SKM-1 (cell line): ENCODE measurements at regions not wholly inside any gene's neighbourhood (a gene's known extent, or its start where the extent isn't known, plus 50 kb on each side); places are given as distances from the start of the nearest gene placed in this dataset.
"Not testable (repeated sequence)": the region's sequence is repeated elsewhere in the genome, so short reads cannot be mapped to it uniquely, and the experiment has no call there.

Source experiments
- DNase-seq: peaks from one replicate; lab custom pipeline; 2025; ENCODE audit not compliant: unreplicated experiment; lab: John Stamatoyannopoulos, UW

DNA sequence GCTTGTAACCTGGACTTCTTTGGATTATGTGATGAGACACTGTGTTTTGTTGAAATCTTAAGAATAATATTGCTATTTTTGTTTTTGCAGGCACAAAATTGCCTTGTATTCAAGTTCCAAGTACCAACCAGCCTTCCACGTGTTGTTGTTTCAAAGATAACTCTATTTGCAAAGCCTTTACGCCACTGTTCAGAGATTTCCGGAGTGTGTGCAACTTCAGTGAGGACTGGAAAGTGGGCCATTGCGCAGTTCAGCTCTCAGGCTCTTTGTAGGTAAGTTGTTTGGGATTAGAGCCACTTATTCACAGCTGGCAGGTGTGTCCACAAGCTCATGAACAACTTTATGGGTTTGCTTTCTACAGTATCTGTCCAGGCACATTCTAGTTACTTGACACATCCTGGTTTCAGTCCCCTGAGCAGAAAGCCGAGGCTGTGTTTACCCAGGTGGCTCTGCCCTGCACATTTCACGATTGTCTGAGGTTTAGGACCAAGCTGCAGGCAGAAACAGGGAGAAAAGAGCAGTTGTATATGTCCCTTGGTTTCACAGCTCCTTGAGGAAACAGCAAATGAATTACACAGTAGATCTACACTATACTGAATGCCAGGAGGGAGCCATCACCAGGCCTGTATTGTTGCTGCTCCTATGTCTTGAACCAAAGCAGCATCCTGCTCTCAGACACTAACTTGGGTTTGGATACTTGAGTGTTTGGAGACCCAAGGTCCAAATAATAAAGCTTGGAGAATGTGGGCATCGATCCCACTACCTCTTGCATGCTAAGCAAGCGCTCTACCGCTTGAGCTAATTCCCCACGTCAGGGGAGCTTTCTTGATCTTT, 136.1 kb upstream of the ZNF322 start:
- DNase-seq, result not testable (repeated sequence)

DNA sequence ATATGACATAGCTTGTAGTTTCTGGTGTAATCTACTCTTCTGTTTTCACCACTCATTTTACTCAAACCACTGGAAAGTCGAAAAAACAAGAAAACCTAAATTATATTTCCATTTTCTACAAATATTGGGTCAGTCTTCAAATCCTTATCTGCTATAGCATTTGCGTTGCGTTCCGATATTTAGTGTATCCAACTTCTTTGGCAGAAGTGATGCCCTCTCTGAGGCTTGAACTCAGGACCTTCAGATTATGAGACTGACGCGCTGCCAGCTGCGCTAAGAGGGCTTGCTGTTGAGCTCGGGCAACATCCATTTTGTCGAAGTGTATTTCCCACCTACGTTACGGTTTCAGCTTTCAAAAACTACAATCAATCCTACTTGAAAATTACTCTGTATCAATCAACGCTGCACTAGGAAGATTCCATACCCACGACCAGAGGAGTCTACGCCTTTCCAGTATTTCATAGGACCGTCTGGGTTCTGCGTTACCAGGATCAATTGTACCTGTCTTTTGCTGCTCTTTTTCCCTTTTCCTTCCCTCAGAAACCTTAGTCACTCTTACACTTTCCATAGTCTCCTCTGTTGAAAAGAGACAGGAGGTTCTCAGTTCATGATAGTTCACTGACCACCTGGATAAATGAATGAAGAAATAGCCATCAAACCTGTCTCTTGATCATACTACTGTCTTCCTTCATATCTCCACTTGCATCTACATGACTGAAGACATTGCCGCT, 140.5 kb upstream of the ZNF322 start:
- not testable (repeated sequence) for DNase-seq

DNA sequence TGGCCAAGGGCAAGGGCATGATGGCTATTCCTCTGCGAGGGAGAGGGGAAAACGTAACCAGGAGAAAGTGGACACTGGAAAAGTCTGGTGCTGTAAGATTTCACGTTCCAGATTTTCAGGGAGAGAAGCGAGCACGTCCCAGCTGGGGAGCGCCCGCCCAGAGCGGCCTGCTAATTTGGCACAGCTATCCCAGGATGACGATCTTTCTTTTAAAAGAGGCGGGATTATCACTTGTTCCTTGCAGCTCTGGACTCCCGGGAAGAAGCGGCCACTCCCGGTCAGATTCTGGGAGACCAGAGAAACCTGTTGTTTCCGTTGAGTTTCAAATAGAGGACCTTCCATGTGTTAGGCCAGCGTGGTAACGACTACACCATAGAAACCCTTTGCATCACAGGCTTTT, 144.2 kb upstream of the ZNF322 start:
- DNase-seq, result not testable (repeated sequence)

DNA sequence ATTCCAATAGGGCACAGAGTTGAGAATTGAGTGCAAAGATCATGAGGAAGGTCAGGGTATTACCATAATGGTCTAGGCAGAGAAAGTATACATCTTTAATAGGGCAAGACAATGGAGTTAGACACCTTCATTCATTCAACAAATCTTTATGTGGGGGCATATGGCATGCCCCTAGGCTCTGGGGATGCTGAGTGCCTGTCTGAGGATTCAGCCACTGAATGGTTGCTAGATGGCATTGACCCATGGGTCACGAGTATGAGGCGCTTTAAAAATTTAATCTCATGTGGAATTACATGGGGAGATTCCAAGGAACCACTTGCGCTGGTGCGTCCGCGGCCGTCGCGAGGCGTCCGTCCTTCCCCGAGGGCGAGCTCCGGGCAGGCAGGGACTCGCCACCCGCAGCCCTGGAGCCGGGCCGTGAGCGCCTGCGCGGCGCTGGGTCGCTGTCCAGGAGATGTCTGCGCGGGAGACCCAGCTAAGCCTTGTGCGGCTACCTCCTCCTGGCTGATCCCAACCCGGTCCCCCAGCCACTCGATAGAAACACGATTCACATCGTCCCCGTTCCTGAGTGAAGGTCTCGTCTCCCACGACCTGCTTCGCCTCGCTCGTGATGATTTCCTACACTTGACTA, 152.1 kb upstream of the ZNF322 start:
- DNase-seq, result not testable (repeated sequence)

DNA sequence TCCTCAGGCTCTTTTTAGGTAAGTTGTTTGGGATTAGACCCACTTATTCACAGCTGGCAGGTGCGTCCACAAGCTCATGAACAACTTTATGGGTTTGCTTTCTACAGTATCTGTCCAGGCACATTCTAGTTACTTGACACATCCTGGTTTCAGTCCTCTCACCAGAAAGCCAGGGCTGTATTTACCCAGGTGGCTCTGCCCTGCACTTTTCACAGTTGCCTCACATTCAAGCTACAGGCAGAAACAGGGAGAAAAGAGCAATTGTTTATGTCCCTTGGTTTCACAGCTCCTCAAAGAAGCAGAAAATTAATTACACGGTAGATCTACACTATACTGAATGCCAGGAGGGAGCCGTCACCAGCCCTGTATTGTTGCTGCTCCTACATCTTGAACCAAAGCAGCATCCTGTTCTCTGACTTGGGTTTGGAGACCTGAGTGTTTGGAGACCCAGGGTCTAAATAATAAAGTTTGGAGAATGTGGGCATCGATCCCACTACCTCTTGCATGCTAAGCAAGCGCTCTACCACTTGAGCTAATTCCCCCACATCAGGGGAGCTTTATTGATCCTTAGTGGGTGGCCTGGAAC, 159.2 kb upstream of the ZNF322 start:
- DNase-seq, result not testable (repeated sequence)

DNA sequence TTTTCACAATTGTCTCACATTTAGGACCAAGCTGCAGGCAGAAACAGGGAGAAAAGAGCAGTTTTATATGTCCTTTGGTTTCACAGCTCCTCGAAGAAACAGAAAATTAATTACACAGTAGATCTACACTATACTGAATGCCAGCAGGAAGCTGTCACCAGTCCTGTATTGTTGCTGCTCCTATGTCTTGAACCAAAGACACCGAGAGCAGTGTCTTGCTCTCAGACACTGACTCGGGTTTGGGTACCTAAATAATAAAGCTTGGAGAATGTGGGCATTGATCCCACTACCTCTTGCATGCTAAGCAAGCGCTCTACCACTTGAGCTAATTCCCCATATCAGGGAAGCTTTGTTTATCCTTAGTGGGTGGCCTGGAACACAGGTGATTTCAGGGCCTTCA, 168.4 kb upstream of the ZNF322 start:
- not testable (repeated sequence) for DNase-seq

DNA sequence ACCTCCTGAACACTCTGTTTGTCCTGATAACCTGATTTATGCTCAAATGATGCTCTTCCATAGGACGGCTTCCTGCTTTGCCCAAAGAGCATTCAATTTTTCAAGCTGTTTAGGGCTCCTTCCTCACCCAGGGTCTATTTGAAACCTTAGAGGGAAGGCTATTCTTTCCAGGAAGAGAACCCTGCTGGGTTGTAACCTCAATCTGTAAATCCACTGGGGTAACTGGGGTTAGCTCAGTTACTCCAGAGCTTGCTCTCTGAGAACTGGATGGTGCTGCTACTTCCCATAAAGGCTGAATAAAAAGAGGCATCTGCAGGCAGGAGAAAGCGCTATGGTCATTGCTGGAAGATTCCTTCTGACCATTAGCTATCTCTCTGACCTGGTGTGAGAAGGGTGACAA, 169.9 kb upstream of the ZNF322 start:
- not testable (repeated sequence) for DNase-seq

DNA sequence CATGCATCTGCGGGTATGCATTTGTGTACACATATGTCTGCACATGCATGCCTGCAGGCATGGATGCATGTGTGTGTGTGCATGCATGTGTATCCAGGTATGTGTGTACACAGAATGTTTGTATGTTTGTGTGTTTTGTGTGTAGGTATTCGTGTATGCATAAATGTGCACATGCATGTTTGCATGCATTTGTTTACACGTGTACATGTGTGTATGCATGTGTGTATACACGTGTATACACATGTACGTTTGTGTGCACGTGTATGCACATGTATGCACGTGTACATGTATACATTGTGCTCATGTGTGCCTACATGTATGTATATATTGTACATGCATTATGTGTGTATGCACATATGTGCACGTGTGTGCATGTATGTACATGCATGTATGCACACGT, 171.4 kb upstream of the ZNF322 start:
- not testable (repeated sequence) for DNase-seq

DNA sequence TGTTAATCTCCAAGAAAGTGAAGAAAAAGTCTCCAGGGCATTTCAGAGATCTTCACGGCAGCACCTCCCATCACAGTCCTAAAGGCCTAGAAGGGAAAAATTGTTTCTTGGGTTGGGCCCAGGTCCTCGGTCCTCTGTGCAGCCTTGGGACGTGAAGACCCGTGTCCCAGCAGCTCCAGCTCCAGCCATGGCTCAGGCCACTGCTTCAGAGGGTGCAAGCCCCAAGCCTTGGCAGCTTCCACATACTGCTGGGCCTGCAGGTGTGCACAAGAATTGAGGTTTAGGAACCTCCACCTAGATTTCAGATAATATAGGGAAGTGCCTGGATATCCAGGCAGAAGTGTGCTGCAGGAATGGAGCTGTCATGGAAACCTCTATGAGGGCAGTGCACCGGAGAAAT, 176.2 kb upstream of the ZNF322 start:
- DNase-seq, result not testable (repeated sequence)

DNA sequence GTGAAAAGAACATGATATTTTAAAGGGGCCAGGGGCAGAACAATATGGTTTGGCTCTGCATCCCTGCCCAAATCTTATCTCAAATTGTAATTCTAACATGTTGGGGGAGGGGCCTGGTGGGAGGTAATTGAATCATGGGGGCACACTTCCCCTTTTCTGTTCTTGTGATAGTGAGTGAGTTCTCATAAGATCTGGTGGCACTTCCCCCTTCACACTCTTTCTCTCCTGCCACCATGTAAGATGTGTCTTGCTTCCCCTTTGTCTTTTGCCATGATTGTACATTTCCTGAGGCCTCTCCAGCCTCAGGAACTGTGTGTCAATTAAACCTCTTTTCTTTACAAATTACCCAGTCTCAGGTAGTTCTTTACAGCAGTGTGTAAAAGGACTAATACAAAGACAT, 177.1 kb upstream of the ZNF322 start:
- DNase-seq, result not testable (repeated sequence)

DNA sequence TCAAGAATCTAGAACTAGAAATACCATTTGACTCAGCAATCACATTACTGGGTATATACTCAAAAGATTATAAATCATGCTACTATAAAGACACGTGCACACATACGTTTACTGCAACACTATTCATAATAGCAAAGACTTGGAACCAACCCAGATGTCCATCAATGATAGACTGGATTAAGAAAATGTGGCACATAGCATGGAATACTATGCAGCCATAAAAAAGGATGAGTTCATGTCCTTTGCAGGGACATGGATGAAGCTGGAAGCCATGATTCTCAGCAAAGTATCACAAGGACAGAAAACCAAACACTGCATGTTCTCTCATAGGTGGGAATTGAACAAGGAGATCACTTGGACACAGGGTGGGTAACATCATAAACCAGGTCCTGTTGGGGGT, 185.3 kb upstream of the ZNF322 start:
- DNase-seq, result not testable (repeated sequence)

DNA sequence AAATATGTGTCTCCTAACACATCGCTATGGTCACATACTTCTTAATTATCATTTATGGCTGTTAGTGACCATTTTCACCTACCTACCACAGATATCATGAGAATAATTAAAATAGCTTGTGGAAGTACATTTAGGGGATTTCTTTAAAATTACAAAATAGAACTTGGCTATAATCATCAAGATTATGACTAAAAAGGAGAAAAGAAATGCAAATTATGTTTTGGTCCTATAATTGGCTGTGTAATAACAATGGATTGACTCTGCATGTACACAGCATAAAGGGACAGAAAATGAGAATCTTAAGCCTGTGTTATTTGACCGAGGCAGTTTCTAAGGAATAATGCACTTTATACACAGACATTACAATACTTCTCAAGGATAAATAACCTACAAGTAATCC, 197.7 kb upstream of the ZNF322 start:
- DNase-seq, result not testable (repeated sequence)

DNA sequence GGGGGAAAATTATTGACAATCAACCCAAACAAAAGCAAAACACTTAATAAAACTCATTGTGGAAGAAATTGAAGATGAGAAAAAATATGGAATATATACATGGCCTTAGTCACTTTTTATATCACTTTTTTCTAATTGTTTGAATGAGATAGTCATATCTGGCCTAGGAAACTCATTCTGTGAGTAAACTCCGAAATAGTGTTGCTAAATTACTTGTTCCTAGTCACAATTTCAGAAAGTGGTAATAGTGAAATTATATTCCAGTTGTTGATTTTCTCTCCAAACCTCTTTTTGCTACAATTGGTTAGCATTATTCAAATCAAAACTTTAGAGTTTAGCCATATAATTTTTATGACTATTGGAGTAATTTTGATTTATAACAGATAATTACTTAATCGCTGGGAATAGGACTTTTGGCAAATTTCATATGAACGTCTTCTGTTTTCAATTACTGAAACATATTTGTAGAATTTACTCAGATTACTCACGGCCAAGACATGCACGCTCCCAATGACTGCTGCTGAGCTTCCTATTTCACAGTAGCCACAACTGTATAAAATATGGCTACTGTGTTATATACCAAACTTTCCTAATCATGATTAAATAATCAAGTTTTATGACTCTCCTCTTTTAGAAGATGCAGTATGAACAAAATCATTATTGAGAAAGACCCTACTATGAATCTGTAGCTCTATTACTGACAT, 199.7 kb upstream of the ZNF322 start:
- not testable (repeated sequence) for DNase-seq

DNA sequence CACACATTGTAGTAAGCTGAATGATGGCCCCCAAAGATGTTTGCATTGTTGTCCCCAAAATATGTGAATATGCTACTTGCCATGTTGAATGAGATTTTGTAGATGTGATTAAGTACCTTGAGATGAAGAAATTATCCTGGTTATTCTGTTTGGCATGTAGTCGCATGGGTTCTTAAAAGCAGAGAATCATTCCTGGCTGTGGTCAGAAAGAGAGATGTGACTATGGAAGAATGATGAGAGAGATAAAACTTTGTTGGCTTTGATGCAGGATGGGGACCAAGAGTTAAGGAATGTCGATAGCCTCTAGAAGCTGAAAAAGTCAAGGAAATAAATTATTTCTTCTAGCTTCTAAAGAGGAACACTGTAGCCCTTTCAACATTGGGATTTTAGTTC, 200.2 kb upstream of the ZNF322 start:
- DNase-seq, result not testable (repeated sequence)

DNA sequence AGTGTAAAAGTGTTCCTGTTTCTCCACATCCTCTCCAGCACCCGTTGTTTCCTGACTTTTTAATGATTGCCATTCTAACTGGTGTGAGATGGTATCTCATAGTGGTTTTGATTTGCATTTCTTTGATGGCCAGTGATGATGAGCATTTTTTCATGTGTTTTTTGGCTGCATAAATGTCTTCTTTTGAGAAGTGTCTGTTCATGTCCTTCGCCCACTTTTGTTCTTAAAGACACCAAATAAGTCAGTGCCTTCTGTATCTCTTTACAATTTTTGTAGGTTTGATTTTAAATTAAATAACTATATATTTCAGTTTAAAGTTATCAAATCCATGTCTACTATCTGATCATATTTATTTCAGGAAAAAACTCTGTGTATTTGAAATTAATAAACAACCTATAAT, 202.4 kb upstream of the ZNF322 start:
- DNase-seq, result not testable (repeated sequence)

DNA sequence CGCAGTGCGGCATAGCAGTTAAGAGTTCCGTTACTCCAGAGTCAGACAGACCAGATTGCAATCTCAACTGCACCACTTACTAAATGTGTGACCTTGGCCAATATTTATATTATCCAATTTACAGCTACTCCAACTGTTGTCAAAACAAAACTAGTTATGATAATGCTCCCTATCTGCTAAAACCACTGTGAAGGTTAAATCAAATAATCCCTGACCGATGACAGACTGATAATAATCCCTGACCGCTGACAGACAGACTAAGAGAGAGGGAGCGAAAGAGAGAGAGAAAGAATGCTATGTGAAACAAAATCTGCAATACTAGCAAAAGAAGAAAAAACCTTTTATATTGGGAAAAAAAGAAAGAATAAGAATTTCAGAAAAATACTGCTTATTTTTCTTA, 204.1 kb upstream of the ZNF322 start:
- not testable (repeated sequence) for DNase-seq

DNA sequence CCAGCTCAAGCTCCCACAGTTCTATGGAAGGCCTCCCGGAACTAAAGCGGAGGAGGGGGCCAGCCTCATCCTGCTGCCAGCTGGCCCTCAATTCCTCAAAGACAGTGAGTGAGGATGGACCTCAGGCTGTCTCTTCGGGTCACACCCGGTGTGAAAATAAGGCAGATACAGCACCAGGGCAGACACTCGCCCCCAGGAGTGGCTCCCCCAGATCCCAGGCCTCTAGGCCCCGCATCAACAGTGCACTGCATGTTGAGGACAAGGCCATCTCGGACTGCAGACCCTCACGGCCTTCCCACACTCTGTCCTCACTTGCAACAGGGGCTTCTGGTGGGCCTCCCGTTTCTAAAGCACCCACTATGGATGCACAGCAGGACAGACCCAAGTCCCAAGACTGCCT, 239.2 kb upstream of the ZNF322 start:
- not testable (repeated sequence) for DNase-seq

DNA sequence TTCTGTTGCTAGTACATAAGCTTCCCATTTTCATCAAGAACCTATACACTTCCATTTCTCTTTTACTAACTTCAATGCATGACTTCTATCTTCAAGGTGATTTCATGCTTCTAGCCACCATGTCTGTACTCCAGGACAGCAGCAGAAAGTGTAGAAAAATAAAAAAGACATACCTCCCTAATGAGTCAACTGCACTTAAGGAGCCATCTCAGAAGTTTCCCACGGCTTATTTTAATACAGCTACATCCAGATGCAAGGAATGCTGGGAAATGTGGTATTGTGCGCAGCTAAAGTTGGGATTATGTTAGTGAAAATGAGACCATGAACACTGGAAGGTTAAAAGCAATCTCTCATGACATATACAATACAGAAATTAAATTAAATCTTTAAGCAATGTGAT, 264.7 kb upstream of the ZNF322 start:
- not testable (repeated sequence) for DNase-seq

DNA sequence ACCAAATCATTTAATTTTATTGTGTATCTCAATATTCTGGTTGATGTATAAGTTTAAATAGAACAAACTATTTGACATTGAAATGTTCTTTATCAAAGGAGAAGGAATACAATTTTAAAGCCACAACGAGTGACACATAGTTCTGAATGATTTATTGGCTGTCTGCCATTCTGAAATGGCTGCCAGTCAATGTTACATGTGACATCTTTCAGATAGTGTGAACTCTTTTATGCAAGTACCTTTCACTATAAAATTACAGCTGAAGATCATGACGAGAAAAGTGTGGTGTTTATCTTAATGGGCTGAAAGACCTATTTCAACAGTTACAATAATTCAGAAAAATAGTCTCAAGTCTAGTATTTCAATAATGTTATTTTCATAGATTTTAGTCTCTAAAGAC, 268.6 kb upstream of the ZNF322 start:
- DNase-seq, result not testable (repeated sequence)

DNA sequence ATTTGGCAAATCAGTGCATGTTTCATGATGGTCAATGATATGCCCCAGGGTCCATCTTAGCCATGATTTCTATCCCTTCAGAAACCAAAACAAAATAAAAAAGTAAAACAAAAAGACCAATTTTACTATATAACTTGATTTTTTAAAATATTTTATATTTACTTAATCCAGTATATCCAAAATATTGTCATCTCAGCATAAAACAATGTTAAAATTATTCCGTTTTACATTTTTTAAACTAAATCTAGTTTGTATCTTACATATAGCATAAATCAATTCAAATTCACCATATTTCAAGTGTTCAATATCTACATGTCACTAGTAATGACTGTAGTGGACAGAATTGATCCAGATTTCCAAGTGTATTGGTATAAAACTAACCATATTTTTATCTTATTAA, 277.7 kb upstream of the ZNF322 start:
- not testable (repeated sequence) for DNase-seq

DNA sequence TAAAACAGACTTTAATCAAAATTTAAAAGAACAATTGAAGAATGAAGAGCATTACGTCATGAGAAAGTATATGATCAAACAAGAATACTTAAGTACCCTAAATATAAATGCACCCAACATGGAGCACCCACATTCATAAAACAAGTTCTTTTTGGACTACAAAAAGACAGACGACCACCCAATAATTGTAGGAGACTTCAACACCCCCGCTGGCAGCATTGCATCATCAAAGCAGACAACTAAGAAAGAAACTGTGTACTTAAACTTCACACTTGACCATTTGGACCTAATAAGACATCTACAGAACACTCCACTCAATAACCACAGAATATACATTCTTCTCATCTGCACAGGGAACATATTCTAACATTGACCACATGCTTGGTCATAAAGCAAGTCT, 291.7 kb upstream of the ZNF322 start:
- not testable (repeated sequence) for DNase-seq
